ENCODE measurements at regions not wholly inside any gene's neighbourhood (a gene's known extent, or its start where the extent isn't known, plus 50 kb on each side); places are given as distances from the start of the nearest gene placed in this dataset.

- no peak for DNase-seq
These were observed 1207.3 kb downstream of the SLC16A7 start for GRCh38 chr12:60803147-60803546.

- DNase-seq, result no peak
These were observed 1209.5 kb downstream of the SLC16A7 start for GRCh38 chr12:60805364-60805763.

DNA sequence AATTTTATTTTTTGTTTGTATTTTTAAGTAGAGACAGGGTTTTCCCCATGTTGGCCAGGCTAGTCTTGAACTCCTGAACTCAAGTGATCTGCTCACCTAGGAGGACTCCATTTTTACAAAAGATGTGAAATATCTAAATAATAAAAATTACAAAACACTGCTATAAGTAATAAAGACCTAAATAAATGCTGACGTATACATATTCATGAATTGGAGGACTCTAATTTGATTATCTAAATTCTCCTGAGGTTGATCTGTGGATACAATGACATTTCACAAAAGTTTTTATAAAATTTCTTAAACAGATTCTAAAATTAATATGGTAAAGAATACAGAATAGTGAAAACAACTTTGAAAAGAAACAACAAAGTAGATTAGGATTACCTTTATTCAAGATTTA, 1224.0 kb downstream of the SLC16A7 start:
- no peak for DNase-seq

DNA sequence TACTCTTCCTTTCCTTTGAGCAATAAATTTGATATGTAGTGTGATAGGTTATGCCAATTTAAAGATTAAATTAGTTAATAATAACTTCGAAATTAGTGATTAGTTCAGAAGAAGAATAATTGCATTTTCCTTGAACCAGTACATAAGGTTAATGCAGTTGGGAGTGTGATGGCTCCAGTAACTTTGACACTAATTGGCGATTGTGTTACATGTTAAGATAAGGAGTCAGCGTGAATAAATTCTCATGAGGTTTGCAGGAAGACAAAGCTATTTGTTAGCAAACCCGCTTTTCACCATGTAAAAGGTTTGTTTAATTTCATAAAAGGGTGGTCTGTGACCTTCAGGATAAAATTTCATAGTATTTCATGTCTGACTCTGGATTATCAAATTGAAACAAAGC, 1226.8 kb downstream of the SLC16A7 start:
- DNase-seq, result no peak

- DNase-seq, result no peak
These were observed 1234.6 kb downstream of the SLC16A7 start for GRCh38 chr12:60830381-60830780.

DNA sequence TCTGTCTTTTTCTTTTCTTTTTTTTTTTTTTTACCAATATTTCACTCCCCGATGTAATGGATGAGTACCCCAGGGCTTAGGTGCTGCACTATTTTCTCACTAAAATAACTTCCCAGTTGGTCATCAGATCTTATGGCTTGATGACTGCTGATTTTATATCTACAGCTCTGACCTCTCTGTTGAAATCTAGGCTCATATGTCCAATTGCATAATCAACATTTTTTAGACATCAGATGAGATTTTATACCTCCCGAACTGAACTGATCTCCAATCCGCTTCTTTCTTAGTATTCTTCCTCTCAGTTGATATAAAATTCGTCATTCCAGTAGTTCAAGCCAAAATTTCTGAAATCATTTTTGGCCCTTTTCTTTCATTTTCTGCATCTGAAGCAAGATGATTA, 1236.5 kb downstream of the SLC16A7 start:
- no peak for DNase-seq

DNA sequence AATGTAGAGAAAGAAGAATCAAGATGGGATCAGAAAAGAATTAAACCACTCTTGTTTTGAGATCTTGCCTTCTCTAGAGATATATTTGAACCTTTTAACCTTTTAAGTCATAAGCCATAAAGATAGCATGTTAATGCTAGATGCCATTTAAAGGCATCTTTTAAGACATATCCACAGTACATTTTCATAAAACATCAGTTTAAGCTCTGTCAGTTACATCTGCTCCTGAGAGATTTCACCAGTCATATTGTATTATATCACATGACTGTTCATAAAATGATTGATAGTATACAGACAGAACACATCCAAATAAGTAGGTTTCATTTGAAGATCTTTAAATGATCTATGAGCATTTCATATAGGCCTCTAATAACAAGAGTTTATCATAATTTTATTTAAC, 1238.5 kb downstream of the SLC16A7 start:
- DNase-seq, result no peak

DNA sequence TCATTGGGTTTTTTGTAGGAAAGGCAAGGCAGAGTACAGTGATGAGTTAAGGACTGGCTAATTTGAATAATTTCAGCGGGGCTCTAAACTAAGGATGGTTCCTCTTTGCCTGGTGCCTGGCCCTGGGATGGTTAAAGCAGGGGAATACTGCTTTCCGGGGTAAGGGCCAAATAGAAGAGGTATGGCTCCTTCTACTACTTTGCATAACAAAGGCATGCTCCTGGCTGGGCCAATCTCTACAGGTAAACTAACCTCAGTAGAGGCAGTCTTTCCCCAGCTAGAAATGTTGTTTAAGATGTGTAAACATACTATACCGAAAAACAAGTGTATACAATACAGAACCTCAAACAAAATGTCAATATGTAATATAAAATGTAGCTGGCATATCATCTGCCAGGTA, 1239.0 kb downstream of the SLC16A7 start:
- DNase-seq, result no peak

- DNase-seq, result no peak
These were observed 1240.8 kb downstream of the SLC16A7 start for GRCh38 chr12:60836651-60837050.

DNA sequence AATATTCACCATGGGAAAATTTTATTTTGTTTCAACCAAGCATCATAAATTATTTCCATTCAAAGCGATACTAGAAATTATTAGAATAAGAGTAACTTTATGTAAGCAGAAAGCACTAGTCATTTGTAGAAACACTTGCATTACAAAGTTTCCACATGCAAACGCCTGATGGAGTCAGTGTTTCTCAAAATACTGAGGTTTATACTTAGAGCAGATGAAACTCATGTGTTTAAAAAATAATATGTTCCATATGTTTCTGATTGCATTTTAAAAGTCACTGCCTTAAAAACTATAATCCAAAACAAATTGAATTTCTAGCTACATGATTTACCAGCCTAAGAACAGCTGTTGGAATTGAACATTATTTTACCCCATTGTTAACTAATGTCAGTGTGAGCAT, 1246.4 kb downstream of the SLC16A7 start:
- no peak for DNase-seq

- no peak for DNase-seq
These were observed 1248.3 kb downstream of the SLC16A7 start for GRCh38 chr12:60844101-60844500.

DNA sequence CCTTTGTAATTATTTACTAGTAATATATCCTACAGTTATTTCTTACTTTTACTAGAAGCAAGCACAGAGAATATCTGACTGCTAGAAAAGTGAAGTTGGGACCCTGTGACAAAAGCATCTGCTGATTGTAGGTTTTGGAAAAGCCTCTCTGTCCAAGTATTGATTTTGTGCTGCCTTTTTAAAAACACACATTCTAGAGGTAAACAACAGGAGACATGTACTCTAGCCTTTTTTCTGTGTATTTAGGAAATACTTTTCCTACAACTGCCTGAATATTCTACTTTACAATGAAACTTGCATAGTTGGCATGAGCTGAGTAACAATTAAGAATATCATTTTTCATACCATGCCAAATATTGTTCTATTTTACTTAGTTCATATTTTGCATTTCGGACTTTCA, 1249.0 kb downstream of the SLC16A7 start:
- DNase-seq, result no peak

DNA sequence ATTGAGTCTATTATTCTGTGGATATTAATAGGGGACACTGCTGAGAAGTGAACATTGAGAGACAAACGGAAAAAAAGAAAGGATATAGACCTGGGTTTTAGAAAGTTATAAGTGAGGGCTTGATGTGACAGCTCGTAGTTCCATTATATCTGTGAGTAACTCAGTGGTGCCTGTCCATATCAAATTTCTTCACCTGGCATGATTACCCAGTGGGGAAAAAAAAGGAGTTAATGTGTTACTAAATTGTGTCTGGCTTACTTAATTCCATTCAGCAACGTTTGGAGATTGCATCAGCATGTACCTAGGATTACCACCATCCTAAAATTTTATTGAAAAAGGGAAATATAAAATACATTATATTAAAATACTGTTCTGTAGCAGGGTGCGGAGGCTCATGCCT, 1249.9 kb downstream of the SLC16A7 start:
- DNase-seq, result no peak

DNA sequence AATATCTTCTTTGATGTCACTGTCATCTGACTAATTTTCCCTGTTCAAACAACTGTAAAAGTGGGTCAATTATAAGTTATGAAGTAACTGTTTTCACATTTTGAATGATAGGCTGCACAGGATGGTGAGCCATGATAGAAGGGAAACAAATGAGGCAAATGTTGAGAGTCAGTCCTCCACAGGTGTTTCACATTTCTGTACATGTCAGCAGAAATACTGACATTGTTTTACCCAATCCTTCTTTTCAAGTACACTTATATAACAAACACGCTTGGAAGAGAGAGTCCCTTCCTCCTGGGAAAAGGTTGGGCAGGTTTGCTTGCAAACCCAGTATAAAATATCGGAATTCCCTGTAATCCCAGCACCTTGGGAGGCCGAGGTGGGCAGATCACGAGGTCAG, 1251.5 kb downstream of the SLC16A7 start:
- no peak for DNase-seq

DNA sequence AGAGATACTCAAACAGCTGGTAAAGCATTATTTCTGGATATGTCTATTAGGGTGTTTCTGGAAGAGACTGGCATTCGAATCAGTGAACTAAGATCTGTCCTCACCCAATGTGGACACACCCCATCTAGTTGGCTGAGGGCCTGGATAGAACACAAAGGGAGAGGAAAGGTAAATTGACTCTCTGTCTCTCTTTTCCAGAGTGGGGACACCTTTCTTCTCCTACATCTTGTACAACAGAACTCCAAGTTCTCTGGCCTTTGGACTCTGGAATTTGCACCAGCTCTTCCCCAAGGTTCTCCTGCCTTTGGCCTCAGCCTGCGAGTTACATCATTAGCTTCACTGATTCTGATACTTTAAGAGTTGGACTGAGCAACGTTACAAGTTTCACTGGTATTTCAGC, 1253.9 kb downstream of the SLC16A7 start:
- DNase-seq, result no peak

GRCh38 chr12:60853407-60853806, 1257.6 kb downstream of the SLC16A7 start:
- DNase-seq, result no peak

DNA sequence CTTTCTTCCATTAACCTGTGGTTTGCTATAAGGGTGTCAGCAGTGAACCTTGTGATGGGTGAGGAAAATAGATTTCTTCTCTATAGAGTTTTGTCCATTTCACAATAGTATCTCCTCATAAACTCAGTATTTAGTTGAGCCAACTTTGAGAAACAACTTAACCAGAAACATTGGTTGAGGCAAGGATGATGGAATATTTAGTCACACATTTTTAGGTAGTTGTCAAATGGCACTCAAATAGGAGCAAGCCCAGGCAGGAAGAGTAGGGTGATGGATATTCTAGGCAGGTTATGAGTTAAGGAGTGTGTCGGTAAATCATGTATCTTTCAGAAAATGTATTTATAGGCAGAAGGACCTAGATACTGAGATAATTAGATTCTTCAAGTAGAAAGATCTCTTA, 1267.6 kb downstream of the SLC16A7 start:
- no peak for DNase-seq

DNA sequence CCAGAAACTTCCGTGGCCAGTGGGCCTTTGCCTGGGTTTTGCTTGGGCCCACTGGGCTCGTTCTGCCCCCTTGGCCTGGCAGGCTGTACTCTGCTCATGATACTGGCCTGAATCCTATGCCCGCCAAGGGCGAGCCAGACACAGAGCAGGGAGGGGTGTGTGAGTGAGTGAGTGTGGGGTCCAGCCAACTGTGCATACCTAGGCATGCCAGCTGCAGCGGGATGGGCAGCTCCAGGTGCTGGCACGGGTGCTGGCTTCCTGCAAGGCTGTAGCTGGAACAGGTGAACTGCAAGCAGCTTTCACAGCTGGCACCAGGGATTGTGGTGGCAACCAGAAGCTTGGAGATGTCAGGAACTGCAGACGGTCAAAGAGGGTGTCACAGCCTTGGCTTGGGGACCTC, 1276.4 kb downstream of the SLC16A7 start:
- DNase-seq, result no peak

DNA sequence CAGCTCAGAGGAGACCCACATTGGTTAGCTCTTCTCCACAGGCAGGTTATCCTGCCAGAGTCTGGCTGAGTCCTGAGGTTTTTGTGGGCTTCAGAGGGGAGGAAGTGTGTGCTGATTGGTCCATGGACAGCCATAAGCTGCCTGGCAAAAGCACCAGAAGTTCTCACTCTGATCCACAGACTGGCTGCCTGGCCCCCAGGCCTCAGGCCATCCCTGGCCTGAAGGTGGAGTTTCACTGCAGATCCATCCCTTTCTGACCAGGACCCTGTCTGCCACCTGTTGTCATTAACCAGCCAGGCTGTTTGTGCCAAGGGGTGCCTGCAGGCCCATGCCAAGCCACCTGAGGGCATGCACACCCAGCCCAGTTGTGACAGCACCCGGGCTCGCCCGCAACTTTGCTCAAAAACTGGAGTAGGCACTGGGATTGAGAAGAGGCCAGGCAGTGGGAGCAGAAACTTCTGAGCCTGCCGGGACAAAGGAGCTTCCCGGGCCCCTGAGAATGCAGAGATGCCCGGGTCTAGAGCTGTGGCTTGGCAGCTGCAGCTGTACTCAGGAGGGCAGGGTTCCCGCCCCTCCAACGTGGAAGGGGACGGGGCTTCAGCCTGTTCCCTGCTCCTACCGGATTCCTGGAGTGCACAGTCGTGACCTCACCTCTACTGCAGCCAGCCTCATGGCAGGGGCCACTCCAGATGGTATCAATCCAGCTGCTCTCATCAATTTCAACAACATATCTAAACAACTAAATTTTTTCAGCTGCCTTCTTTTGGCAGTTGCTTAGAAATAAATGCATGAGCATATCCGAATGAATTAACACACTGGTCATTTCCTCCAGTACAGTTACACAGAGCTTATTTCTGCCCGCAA, 1277.3 kb downstream of the SLC16A7 start:
- no peak for DNase-seq

GRCh38 chr12:60874091-60874490, 1278.3 kb downstream of the SLC16A7 start:
- no peak for DNase-seq

DNA sequence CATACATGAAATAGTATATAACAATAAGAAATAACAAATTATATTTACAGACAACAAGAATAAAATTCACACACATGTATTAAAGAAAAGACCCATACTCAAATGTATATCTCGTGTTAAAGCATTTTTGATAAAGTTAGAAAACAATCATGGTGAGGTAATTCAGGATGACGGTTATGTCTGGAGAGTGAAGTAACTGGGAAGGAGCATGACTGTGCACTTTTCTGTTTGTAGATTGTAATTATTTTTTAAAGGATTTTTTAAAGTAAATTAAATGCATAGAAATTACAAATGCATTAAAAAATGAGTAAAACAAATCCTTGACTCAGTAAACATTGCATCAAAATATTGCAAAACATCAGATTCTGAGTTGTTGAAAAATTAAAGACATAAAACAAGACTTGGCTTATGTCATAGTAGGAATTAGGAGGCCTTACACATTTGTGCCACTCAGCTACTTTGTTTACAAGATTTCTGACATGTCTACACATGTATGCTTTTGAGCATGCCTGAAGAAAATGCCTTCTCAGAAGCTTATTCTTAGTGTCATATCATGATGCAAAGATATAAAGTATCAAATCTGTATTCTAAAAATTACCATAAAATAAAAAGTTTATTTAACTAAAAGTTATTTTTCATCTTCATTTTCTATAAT, 1325.1 kb downstream of the SLC16A7 start:
- DNase-seq, result no peak

DNA sequence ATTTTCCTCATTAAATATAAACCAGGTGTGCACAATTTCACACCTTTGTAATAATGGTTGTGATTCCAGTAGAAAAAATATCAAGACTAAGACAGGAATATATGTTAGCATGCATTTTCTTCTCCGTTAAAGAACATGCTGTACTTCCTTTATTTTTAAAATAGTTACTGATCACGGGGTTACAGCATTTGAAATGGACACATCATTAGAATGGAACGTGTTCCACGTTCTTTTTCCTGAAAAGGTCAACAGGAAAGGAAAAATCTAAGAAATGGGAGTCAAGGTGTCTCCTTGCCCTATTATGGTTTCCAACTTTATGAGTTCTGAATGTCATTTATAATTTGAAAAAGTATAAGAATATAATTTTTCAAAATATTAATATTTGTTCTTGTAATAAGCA, 1325.7 kb downstream of the SLC16A7 start:
- DNase-seq, result no peak

DNA sequence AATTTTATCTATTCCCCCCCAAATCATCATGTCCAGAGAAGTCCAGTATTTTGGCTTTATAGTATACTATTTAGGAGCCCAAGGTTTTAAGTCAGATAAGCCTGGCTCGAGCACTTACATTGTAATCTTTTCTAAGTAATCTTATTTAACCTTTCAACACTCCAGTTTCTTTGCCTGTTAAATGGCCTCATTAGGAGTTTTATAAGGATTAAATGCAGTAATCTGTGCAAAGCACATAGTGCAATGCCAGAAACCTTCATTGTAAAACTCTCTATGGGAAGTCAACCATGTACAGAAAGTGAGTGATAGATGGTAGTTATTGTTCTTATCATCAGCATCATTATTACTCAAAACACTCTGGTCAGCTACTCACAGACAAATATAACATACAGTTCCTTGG, 1330.4 kb downstream of the SLC16A7 start:
- no peak for DNase-seq

DNA sequence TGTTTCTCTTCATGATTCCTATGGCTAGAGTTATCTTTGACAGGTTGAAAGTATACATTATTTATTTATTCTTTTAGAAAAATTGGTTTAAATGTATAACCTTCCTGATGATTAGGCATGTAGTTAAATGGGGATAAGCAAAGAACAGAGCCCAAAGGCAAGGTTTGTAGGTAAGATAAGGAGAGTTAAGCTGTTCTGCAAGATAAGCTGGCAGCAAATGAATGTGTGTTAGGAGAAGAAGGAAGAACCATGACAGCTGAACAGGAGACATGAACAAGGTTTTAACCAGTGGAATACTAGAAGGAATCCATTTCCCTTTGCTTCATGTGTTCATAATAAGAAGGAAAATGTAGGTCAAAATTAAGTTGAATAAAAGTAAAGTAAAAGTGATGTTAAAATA, 1330.1 kb upstream of the USP15 start:
- DNase-seq, result no peak
